IgD-negative memory B cell (primary cell): ENCODE measurements at regions not wholly inside any gene's neighbourhood (a gene's known extent, or its start where the extent isn't known, plus 50 kb on each side); places are given as distances from the start of the nearest gene placed in this dataset.

Source experiments
- H3K27ac Mint-ChIP-seq, 3 donors: one replicate each; pipeline ENCODE4 v1.8.0; 2020 to 2022; ENCODE audit warnings: mild to moderate bottlenecking in 3 of 3, mixed read lengths in 3 of 3, moderate library complexity in 1 of 3
- H3K27me3 Mint-ChIP-seq: one replicate; pipeline ENCODE4 v1.8.0; 2021; ENCODE audit warnings: mixed read lengths
- H3K36me3 Mint-ChIP-seq: one replicate; pipeline ENCODE4 v1.8.0; 2020; ENCODE audit warnings: mild to moderate bottlenecking, mixed read lengths
- H3K4me1 Mint-ChIP-seq, 3 donors: one replicate each; pipeline ENCODE4 v1.8.0; 2020 to 2022; ENCODE audit warnings: mixed read lengths in 3 of 3, mild to moderate bottlenecking in 1 of 3
- H3K4me3 Mint-ChIP-seq, 4 donors: one replicate each; pipeline ENCODE4 v1.8.0; 2020 to 2022; ENCODE audit warnings: mild to moderate bottlenecking in 4 of 4, mixed read lengths in 4 of 4, moderate library complexity in 3 of 4
- H3K9me3 Mint-ChIP-seq, 3 donors: one replicate each; pipeline ENCODE4 v1.8.0; 2020 to 2021; ENCODE audit warnings: mixed read lengths in 3 of 3, mild to moderate bottlenecking in 1 of 3

DNA sequence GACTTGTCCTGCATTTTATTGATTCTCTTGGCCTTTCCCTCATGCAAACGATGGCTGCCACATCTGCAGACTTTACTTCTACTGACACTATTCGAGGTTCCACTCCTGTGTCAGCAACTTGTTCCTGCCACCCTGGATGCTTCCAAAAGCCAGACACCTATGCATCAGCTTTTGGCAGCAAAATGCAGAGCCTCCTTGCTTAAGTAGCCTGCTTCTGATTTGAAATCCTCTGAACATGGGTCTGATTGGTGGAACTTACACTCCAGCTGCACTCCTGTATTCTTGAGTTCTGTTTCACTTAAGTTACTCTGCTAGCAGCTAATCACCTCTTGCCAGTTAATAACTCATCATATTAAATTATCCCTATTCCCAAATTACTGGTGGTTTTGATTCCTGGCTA, 152.1 kb upstream of the FMN2 start:
- Mint-ChIP-seq H3K4me3 (no peak overlapping the region), H3K27me3 (no peaks in the 10 kb centered on the region), H3K36me3 (peaks cover 3% of the 10 kb centered on the region), H3K27ac (no peak overlapping the region), H3K4me1 (peaks cover 0 to under 1% (median 0%) of the 10 kb centered on the region in 3 donors), H3K9me3 (peaks cover 2 to 8% (median 5%) of the 10 kb centered on the region in 3 donors)

DNA sequence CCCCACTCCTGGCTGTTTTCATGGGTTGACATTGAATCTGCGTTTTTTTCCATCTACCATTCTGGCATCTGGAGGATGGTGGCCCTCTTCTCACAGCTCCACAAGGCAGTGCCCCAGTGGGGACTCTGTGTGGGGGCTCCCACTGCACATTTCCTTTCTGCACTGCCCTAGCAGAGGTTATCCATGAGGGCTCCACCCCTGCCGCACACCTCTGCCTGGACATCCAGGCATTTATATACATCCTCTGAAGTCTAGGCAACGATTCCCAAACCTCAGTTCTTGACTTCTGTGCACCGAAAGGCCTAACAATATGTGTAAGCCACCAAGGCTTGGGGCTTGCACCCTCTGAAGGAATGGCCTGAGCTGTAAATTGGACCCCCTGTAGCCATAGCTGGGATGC, 147.9 kb upstream of the FMN2 start:
- no peak overlapping the region for H3K4me3 Mint-ChIP-seq
- H3K4me1 Mint-ChIP-seq: peaks cover 0 to 2% (median 0%) of the 10 kb centered on the region in 3 donors
- H3K36me3 Mint-ChIP-seq: peaks cover 3% of the 10 kb centered on the region
- no peak overlapping the region for H3K27ac Mint-ChIP-seq
- H3K9me3 Mint-ChIP-seq: peaks cover 3 to 10% (median 7%) of the 10 kb centered on the region in 3 donors
- H3K27me3 Mint-ChIP-seq: no peaks in the 10 kb centered on the region

DNA sequence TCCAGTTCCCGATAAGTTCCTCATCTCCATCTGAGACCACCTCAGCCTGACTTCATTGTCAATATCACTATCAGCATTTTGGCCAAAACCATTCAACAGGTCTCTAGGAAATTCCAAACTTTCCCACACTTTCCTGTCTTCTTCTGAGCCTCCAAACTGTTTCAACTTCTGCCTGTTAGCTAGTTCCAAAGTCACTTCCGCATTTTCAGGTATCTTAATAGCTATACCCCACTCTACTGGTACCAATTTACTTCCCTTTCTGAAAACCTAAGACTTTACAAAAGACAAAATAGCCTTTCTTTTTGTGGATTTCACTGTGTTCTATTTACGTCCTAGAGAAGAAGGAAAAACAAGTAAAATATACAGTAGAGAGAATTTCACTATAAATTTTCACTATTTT, 147.0 kb upstream of the FMN2 start:
- peaks cover 3 to 10% (median 7%) of the 10 kb centered on the region in 3 donors for H3K9me3 Mint-ChIP-seq
- no peak overlapping the region for H3K27ac Mint-ChIP-seq
- peaks cover 3% of the 10 kb centered on the region for H3K36me3 Mint-ChIP-seq
- no peak overlapping the region for H3K4me3 Mint-ChIP-seq
- H3K4me1 Mint-ChIP-seq: peaks cover 0 to 2% (median 0%) of the 10 kb centered on the region in 3 donors
- no peaks in the 10 kb centered on the region for H3K27me3 Mint-ChIP-seq

DNA sequence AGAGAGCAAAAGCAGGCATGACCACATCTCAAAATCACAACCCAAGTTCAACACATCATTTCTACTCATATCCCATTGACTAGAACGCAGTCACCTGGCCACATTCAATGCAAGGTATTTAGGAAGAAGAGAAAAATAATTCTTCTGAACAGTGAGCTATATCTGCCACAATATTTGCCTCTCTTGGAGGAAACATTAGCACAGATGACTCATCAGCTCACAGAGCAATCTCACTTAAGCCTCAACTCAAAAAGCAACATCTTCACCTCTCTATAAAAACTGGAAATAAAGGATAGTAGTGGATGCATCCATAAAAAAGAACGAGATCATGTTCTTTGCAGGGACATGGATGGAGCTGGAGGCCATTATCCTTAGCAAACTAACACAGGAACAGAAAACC, 143.9 kb upstream of the FMN2 start:
- H3K4me3 Mint-ChIP-seq: no peak overlapping the region
- no peak overlapping the region for H3K27ac Mint-ChIP-seq
- H3K36me3 Mint-ChIP-seq: peaks cover 3% of the 10 kb centered on the region
- H3K9me3 Mint-ChIP-seq: peaks cover 1 to 7% (median 4%) of the 10 kb centered on the region in 3 donors
- peaks cover 0 to 2% (median 0%) of the 10 kb centered on the region in 3 donors for H3K4me1 Mint-ChIP-seq
- no peaks in the 10 kb centered on the region for H3K27me3 Mint-ChIP-seq

DNA sequence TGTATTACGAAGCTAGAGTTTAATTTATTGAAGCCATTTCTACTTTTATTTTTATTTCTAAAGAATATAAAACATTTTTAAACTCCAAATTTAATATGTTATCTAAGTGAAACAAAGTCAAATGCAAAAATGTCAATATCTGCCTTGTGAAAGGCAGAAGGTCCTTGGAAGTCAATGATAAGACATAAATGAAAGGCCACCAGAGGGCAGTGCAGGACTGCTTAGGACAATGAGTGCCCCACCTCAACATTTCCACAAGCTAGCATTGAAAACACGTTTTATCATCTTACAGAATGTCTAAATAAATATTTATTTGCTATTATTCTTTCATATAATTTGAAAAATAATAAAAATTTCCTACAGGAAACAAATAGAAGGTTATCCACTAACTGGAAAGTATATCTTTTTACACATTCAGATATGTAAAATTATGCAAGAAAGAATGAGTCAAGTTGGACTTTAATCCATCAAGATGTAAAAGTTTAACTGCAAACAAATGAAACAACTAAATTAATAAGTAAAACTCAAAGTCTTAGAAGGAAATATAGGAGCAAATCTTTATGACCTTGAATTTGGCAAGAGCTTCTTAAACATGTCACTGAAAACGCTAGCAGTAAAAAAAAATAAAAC, 140.1 kb upstream of the FMN2 start:
- Mint-ChIP-seq H3K9me3 (peaks cover 0 to 2% (median 0%) of the 10 kb centered on the region in 3 donors), H3K4me3 (no peak overlapping the region), H3K4me1 (no peaks in the 10 kb centered on the region), H3K36me3 (no peaks in the 10 kb centered on the region), H3K27ac (no peak overlapping the region), H3K27me3 (no peaks in the 10 kb centered on the region)

DNA sequence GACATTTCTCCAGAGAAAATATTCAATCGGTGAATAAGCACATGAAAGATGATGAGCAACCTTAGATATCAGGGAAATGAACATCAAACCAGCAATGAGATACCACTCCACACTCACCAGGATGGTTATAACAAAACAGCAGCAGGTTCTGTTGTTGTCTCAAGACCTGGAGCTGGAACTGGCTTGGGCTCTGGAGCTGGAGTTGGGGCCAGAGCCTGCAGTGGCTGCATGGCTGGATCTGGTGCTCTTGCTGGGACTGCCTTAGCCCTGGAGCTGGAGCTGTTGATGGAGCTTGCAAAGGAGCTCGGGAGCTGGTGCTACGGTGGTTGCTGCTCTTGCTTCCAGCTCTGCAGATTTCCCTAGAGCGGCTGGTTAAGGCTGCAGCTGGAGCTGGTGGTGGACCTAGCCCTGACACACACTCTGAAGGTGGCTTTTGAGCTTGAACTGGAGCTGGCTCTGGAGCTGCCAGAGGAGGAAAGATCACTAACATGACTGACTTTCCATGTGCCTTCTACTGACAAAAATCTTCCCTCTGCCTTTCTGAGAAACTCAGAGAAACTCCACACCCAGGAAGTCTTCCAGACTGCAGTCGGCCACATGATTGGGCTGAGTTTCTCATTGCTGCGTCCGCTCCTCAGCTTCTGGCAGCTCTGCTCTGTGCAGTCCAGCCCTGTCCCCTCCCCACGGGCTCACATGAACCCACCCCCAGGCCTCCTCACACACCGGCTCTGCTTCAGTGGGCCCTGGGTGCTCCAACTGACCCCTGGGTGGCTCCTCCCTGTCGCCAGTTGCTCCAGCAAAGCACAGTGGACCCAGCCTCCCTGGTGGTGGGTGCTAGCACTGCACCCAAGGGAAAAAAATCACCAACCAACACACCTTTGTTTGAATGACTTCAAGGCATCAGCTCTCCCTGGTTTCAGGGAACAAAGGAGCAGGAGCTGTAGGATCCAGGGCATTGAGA, 139.1 kb upstream of the FMN2 start:
- H3K27me3 Mint-ChIP-seq: no peaks in the 10 kb centered on the region
- no peaks in the 10 kb centered on the region for H3K4me1 Mint-ChIP-seq
- peaks cover 0 to 2% (median 0%) of the 10 kb centered on the region in 3 donors for H3K9me3 Mint-ChIP-seq
- H3K27ac Mint-ChIP-seq: no peak overlapping the region
- H3K4me3 Mint-ChIP-seq: no peak overlapping the region
- H3K36me3 Mint-ChIP-seq: no peaks in the 10 kb centered on the region

DNA sequence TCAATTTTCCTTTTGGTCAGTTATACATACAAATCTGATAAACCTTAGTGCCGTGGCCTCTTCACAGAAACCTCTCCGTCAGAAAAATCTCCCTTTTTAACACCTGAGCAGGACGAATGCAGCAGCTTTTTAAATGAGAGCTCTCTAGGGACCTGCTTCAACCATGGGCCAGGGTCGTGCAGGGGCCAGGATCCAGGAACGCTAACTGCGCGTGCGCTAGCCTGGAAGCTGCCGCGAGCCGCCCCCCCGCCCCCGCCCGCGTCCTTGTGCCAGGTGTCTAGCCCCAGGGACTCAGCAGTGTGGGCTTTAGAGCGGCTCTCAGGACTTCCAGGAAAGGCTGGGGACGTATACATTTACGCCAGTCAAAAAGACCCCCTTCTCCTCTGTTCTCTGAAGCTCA, 136.8 kb upstream of the FMN2 start:
- Mint-ChIP-seq H3K4me1 (no peaks in the 10 kb centered on the region), H3K9me3 (peaks cover 0 to 1% (median 0%) of the 10 kb centered on the region in 3 donors), H3K36me3 (no peaks in the 10 kb centered on the region), H3K27me3 (no peaks in the 10 kb centered on the region), H3K27ac (no peak overlapping the region), H3K4me3 (no peak overlapping the region)

DNA sequence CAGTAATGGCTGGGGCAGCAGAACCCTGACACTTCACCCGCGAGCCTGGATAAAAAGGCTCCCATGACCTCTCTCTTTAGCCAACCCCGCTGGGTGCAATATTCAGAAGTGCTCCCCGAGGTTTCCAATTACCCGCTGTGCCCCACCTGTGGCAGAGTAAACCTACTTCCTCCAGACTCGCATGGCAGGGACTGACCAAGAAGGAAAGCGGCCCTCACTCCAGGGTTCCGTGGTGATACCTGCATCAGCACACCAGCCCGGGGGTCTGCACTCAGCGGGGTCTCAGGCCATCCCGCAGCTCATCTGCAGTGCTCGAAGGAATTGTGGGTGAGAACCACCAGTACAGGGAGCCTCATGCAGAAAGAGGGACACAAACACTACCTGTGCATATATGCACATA, 136.3 kb upstream of the FMN2 start:
- H3K4me3 Mint-ChIP-seq: no peak overlapping the region
- H3K9me3 Mint-ChIP-seq: peaks cover 0 to 1% (median 0%) of the 10 kb centered on the region in 3 donors
- H3K27ac Mint-ChIP-seq: no peak overlapping the region
- no peaks in the 10 kb centered on the region for H3K36me3 Mint-ChIP-seq
- peaks cover 3% of the 10 kb centered on the region for H3K27me3 Mint-ChIP-seq
- H3K4me1 Mint-ChIP-seq: no peaks in the 10 kb centered on the region

DNA sequence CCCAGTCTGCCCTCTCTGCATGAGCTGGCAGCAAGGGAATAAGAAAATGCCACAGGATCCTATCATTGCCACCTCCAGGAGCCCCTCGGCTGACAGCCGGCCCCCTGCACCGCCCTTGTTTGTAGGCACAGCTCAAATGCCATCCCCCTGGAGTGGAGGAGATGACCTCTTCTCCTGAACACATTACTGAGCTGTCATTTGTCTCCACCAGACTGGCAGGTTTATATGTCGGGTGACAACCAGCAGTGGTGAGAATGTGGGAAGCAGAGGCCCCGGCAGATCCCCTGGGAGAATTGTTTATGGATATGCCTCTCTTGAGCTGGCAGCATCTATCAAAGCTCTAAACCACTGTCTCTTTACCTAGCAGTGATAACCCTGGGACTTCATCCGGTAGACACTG, 135.4 kb upstream of the FMN2 start:
- peaks cover 0 to 1% (median 0%) of the 10 kb centered on the region in 3 donors for H3K9me3 Mint-ChIP-seq
- H3K27me3 Mint-ChIP-seq: peaks cover 3% of the 10 kb centered on the region
- H3K4me3 Mint-ChIP-seq: no peak overlapping the region
- no peaks in the 10 kb centered on the region for H3K36me3 Mint-ChIP-seq
- H3K4me1 Mint-ChIP-seq: no peaks in the 10 kb centered on the region
- H3K27ac Mint-ChIP-seq: no peak overlapping the region

DNA sequence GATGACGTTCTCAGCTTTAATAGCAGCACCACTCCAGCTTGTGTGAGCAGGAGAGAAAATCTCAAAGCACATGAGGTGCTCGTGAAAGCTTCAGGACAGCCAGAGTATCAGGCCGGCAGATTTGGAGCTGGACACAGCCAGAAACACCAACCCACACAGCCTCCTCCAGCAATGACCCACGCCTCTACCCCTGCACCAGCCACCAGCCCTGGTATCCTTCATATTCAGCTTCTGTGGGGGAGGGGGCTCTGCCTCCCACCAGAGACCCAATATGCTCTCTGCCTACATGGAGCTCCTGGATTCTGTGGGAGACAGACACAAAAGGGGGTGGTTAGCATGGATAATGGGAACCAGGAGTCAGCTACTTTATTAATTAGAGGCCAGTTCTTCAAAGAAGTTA, 133.6 kb upstream of the FMN2 start:
- Mint-ChIP-seq H3K9me3 (peaks cover 0 to 1% (median 0%) of the 10 kb centered on the region in 3 donors), H3K27ac (no peak overlapping the region), H3K4me1 (no peaks in the 10 kb centered on the region), H3K4me3 (no peak overlapping the region), H3K36me3 (no peaks in the 10 kb centered on the region), H3K27me3 (peaks cover 3% of the 10 kb centered on the region)

DNA sequence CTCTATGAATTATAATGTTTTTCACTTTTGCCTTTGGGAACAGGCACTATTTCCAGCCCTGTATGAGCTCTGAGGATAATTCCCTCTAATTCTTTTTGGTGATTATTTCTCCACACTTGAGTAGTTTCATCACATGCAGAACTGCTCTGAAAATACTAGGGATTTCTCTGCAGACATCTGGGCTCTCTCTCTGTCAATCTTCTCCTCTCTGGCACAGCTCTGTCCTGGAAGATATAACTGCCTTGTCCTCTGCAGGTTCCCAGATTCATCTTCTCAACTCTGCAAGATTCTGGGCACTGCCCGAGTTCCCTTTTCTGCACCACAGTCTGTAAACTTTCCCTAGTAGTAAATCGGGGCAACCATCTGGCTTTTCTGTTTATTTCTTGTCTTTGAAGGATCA, 131.3 kb upstream of the FMN2 start:
- no peaks in the 10 kb centered on the region for H3K36me3 Mint-ChIP-seq
- H3K9me3 Mint-ChIP-seq: peaks cover 0 to 1% (median 0%) of the 10 kb centered on the region in 3 donors
- no peak overlapping the region for H3K4me3 Mint-ChIP-seq
- H3K27me3 Mint-ChIP-seq: peaks cover 5% of the 10 kb centered on the region
- no peaks in the 10 kb centered on the region for H3K4me1 Mint-ChIP-seq
- H3K27ac Mint-ChIP-seq: no peak overlapping the region

DNA sequence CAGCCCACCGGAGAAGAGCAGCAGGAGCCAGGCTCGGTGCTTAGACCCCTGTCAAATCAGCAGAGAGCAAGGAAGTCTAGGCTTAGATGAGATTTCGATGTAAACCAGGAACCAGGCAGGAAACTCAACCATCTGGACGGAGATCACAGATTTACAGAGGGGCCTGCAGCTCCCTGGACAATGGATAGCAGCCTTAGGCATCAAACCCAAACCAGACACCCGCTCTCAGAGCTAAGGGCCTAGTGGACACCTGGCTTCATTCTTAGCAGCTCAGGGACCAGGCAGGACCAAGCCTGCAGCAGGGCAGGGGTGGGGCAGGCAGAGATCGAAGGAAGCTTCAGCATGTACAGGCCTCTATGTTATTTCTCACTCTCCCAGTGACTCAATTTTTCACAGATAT, 127.8 kb upstream of the FMN2 start:
- no peak overlapping the region for H3K4me3 Mint-ChIP-seq
- peaks cover 5% of the 10 kb centered on the region for H3K27me3 Mint-ChIP-seq
- no peaks in the 10 kb centered on the region for H3K9me3 Mint-ChIP-seq
- no peaks in the 10 kb centered on the region for H3K36me3 Mint-ChIP-seq
- no peaks in the 10 kb centered on the region for H3K4me1 Mint-ChIP-seq
- H3K27ac Mint-ChIP-seq: no peak overlapping the region

DNA sequence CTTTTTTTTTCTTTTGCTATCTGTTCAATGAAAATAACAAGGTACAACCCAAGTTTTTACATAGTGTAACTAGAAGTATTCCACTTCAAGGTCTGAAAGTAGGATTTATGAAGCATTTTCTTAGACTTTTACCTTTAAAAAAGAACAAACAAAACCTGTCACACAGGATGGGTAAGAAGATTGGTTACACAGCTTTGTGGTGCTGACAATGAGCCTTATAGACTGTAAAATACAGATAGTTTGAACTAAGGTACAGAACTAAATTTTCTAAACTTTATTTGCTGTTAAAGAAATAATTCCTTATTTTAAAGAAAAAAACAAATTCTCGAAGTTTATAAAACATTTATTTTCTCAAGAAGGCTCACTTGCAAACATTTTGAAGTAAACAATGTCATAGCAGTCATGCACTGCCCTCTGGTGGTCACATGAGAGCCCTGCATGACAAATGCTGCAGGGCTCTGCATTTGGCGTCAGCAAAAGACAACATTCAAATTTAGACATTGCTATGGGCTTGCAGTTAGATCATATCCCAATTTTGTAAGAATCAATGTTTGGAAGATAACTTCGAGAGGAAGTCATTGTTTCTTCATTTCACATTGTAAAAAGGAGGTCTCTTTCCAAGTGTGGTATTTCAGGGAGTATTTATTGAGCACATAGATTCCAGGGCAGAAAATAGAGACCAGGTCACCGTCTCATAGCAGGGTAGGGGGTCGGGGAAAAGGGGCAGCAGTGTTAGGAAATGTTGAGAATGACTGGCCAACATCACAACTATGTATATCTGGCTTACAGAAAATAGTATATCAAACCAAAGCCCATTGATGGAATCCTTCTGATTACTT, 115.3 kb upstream of the FMN2 start:
- Mint-ChIP-seq H3K4me1 (no peaks in the 10 kb centered on the region), H3K9me3 (peaks cover 6 to 22% (median 8%) of the 10 kb centered on the region in 3 donors), H3K36me3 (no peaks in the 10 kb centered on the region), H3K27ac (no peak overlapping the region), H3K27me3 (no peaks in the 10 kb centered on the region), H3K4me3 (no peak overlapping the region)

DNA sequence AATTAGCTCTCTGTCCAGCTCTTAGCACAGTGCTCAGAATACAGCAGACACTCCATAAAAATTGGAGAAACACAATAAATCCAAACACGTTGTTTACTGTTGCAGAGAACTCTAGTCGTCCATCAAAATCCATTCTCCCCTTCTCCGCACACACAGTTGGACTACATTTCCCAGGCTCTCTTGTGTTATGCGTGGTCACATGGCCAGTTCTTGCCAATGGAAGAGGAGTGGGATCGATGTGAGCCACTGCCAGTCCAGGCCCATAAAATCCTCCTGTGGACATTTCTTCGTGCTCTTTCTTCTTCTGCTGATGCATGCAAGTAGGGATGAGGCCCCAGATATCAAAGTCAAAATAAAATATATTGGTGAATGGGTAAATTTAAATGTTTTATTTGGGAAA, 114.3 kb upstream of the FMN2 start:
- Mint-ChIP-seq H3K4me1 (no peaks in the 10 kb centered on the region), H3K4me3 (no peak overlapping the region), H3K9me3 (peaks cover 6 to 22% (median 8%) of the 10 kb centered on the region in 3 donors)

DNA sequence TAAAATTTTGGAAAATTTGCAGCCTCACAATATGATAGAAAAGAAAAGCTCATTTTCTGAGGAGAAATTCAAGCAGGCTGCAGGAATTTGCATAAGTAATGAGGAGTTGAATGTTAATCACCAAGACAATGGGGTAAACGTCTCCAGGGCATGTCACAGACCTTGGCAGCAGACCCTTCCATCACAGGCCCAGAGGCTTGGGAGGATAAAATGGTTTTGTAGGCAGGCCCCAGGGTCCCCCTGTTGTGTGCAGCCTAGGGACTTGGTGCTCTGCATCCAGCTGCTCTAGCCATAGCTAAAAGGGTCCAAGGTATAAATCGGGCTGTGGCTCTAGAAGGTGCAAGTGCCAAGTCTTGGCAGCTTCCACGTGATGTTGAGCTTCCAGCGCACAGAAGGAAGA, 112.2 kb upstream of the FMN2 start:
- Mint-ChIP-seq H3K36me3 (no peaks in the 10 kb centered on the region), H3K27ac (peak overlapping the region in 1 of 3 donors; percentile 44), H3K9me3 (peaks cover 10 to 30% (median 13%) of the 10 kb centered on the region in 3 donors), H3K4me3 (no peak overlapping the region), H3K27me3 (no peaks in the 10 kb centered on the region), H3K4me1 (no peaks in the 10 kb centered on the region)

More for the DNA sequence above, 114.3 kb upstream of the FMN2 start:
- Mint-ChIP-seq H3K27me3 (no peaks in the 10 kb centered on the region), H3K36me3 (no peaks in the 10 kb centered on the region), H3K27ac (no peak overlapping the region)
